ENCODE measurements at regions not wholly inside any gene's neighbourhood (a gene's known extent, or its start where the extent isn't known, plus 50 kb on each side); places are given as distances from the start of the nearest gene placed in this dataset.

DNA sequence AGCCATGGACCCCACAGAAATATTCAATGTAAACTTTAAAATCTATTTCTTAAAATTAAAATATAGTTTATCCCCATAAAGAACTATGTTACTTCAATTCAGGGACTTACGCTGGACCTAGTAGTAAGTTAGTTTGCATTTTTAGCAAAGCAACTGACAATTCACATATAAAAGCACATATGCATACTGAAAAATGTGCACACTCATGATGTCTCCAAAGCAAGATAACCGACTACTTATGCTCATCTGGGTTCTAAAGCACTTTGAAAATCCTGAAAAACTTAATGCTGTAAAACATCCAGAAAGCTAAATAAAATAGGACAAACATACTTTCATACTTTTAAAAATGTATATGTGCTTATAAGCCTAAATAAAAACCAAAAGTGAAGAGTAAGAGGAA lies 264.4 kb upstream of the GAS1 start:
- no peak for FAIRE-seq

DNA sequence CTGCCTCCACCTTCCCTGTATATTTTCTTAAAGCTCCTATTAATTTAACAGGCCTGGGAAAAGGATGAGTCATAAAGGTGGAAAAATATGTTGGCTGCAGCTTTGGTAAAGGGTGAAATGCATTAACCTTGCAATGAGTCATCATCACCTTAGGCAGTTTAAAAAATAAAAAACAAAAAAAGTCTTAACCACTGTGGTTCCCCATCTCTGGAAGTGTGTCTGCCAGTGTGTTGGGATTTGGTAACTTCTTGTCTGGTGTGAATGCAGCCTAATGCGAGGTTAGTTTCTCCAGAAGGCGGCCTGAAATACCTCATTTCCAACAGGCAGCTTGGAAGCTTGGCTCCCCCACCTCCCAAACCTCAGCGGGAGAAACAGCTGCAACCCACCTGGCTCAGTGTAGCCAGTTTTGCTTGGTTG lies 265.3 kb upstream of the GAS1 start:
- no peak for FAIRE-seq

DNA sequence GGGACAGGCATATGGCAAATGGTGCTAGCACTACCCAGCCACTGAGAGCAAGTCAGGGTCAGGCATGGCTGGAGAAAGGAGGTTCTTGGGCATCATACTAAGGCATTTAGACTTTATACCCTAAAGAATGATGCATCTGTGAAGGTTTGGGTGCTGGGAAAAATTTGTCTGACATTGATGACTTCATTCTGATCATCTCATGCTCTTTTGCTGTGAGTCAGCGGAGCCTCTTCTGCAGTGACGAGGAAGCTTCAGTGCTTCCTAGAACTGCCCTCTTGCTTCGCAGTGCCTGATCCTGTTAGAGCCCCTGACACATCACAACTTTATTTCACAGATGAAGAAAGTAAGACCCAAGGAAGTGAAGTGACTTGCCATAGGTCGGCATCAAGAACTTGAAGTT lies 266.6 kb upstream of the GAS1 start:
- no peak for FAIRE-seq

- no peak for FAIRE-seq
Measured at GRCh38 chr9:87214991-87215390, 267.7 kb upstream of the GAS1 start.

DNA sequence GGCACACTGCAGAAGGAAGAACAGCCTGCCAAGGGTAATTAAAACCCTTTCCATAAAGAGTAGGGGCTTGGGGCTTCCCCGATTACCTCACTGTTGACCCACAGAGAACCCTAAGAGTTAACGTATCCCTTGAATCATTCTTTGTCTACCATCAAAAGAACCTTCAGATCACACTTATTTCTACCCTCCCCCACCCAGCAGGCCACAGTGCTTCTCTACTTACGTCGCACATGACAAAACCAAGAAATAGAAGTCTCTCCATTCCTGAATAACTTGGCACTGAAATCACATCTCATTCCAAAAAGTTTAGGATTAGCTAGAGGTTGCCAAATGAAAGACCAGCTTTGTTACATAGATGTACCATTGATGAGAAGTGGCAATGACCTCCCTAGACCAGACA lies 268.7 kb upstream of the GAS1 start:
- FAIRE-seq, result no peak

DNA sequence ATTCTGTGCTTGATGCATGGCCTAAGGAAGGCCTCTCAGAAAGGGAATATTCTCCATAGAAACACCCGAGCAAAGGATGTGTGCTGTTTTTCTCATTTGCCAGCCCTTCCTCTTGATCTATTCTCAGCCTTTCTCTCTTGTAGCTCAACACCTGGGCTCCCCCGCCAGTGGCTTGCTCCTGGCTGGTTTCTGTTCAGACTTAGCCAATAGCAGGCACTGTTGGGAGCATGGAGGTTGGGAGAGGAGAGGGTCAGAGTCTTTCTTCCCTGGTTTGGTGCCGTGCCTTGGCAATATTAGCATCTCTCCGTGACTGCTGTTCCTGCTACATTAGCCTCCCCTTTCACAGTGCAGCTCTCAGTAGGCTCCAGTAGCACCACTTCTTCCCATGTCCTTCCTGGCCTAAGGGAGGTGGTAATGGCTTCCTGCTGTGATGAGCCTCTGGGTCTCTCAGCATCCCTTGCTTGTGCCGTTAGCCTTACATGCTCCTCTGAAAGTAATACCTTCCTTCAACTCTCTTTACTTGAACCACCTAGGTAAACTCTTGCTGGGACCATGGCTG lies 269.7 kb upstream of the GAS1 start:
- no peak for FAIRE-seq

DNA sequence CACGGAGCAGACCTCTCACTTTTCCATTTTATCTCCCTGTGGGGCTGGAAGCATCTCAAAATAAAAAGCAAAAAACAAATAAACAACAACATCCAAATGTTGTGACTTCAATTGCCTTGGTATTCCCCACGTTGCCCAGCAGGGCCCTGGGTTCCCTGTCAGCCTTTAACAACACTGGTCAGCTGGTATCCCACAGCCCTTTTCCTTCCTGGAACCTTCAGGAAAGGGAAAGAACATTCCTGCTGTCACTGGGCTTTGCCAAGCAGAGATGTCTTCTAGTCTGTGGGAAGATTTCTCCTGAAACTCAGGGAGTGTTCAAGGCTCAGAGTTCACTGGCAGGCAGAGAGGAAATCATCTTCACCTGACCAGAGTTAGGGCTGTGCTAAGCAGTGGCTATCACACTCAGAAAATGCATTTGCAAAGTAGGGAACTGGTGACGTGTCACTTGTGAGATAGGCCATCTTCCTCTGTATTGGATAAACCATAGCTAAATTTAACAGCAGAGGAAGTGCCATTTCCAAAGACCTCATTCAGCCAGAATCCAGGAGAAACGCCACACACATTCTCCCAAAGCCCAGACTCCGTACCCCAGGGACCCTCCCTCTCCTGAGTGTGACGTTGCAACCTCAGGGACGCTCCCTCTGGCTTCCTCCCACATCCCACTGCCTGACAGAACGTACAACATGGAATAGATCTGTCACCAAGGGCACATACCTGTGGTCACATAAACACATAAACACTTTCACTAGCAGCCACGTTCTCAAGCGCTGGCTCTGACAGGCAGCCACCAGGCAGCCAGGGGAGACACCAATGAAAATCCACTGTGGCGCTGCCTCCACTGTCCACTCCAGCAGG lies 274.0 kb upstream of the DAPK1 start:
- FAIRE-seq, result no peak

DNA sequence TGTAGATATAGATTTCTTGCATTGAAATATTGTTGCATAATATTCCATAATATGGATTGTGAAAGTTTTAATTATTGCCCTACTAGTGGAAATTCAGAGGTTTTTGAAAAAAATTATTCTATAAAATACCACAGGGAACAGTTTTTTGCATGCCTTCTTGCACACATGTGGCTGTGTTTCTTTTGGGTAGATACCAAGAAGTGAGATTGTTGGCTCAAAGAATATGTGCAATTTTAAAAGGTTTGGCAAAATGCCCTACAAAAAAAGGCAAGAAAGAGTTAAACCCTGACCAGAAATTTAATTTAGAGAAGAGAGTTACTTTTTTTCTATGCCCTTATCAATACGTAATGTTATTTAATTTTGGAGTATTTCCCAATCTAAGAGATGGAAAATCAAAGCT lies 270.8 kb upstream of the DAPK1 start:
- no peak for FAIRE-seq

DNA sequence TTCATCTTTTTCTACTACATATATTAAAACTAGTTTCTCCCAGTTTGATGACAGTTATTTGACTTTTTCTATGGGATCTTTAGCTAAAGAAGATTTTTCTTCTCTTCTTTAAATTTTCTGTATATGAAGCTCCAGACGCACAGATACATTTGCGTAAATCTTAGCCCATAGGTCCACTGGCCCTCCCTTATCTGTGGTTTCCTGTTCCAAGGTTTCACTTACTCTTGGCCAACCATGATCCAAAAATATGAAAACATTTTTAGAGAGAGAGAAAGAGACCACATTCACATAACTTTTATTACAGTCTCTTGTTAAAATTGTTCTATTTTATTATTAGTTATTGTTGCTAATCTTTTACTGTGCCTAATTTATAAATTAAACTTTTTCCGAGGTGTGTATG lies 270.2 kb upstream of the DAPK1 start:
- no peak for FAIRE-seq

DNA sequence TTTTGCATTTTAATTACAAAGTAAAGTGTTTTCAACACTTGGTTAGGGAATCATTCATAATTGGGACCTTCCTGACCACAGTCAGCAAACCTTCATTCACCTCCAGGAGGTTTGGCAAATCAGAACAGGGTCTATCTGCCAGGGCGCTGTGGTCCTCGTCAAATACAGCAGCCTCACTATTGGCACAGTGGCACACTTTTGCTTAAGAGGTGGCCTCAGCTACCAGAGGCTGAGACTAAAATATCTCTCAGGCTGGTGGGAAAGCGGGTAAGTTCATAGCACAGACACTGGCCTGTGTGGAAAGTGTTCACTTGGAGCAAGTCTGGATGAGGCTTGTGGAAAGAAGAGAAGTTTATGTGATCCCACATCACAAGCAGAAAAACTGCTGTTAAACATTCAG lies 268.6 kb upstream of the DAPK1 start:
- no peak for FAIRE-seq

DNA sequence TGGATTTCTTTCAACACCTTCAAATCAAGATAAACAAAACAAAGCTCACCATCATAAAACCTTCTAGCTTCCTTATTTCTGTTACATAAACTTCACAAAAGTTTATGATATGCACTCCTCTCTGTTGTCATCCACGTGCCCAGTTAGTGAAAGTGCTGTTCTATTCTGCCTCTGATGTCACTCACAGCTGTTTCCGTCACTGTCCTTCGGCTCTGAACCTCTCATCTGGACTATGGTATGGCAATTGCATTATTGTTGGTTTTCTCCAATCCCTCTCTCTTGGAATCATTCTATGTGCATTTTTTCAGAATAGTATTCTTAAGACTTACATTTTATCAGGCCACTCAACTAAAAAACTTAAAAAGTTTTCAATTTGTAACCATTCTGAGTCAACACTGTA lies 264.2 kb upstream of the DAPK1 start:
- FAIRE-seq, result no peak

DNA sequence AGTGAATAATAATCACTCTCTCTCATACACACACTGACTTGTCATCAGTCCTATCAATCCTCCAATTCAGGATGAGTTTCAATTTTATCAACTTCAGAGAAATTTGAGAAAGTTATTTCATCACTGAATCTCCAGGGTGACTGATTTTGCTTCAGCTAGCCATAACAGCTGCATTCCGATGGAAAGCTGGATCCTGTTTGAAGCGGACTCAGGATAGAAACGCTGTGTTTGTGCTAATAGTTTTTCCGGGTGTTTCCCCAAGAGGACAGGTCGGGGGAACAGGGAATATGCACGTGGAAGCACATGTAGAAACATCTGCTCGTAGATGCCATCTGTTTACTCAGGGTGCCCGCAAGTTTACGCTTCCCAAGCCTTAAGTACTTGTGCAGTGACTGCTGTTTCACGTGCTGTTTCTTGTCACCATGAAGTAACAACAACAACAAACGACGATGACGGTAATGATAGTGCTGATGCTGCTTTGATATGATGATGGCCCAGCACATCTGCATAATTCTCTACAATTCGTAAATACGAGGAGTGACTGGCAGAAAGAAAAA lies 263.7 kb upstream of the DAPK1 start:
- no peak for FAIRE-seq

GRCh38 chr9:87234854-87235253 lies 262.8 kb upstream of the DAPK1 start:
- FAIRE-seq, result no peak

DNA sequence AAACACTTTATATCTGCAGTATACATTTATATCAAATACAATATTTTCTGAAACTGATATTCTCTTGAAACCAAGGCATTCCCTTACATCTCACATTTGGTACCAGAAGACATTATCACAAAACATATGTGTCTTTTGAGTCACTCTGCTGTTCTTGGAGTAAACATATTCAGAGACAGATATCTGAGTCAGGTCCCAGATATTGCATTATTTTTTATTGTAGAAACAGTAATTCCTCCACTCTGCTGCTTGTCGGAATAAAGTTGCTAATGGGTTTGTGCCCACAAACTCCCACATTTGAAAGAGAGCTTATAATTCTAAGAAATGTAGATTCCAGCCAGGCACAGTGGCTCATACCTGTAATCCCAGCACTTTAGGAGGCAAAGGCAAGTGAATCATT lies 261.1 kb upstream of the DAPK1 start:
- no peak for FAIRE-seq

GRCh38 chr9:87237336-87237735 lies 260.3 kb upstream of the DAPK1 start:
- FAIRE-seq, result no peak

DNA sequence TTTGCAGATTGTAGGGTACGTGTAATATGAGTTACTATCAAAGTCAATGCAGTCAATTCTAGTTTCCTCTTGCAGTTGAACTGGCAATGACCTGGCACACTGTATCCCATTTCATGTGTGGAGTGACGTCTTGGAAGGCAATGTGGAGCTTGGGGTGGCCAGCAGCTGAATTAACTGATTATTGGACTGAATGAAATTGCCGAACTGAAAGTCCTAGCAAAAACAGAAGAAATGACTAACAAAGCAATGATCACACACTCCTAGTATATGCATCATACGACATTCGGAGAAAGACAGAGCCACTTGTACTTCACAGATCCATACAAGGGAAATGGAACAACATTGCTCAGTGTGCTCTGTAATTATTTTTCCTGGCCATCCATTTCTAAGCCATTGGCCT lies 259.1 kb upstream of the DAPK1 start:
- no peak for FAIRE-seq

DNA sequence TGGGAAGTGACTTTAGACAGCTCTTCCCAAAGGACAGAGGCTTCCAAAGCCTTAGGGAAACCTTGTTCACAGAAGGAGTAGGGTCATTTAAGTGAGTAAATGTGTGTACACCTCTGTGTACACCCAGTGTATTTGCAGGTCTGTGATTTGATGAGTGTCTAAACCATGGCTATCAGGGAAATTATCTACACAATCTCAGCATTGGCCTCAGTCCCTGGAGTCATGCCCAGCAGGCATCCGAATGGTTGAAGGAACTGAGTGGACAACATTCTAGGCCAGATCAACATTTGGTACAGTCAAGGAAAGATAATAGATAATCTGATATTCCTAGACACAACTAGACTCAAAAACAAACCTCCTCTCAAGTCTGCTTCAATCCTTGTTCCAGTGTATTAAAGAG lies 258.4 kb upstream of the DAPK1 start:
- FAIRE-seq, result no peak

- no peak for FAIRE-seq
Measured at GRCh38 chr9:87243602-87244001, 254.1 kb upstream of the DAPK1 start.

DNA sequence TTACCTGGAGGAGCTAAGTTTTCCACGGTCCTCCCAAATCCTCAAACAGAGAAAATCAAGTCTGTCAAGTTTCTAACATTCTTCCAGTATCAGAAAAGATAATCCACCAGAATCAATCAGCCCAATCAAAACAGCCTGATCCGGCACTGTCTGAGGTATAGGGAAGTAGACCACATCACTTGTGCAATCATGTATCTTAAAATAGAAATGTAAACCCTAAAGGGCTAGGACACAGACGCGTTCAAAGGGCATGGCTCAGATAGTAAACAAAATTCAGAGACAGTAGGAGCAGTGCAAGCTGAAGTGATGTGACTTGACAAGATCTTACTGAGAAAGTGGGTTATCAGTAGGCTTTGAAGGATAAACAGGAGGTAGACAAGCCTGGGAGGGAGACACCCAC lies 252.4 kb upstream of the DAPK1 start:
- FAIRE-seq, result no peak

- FAIRE-seq, result no peak
Measured at GRCh38 chr9:87247097-87247496, 250.6 kb upstream of the DAPK1 start.

DNA sequence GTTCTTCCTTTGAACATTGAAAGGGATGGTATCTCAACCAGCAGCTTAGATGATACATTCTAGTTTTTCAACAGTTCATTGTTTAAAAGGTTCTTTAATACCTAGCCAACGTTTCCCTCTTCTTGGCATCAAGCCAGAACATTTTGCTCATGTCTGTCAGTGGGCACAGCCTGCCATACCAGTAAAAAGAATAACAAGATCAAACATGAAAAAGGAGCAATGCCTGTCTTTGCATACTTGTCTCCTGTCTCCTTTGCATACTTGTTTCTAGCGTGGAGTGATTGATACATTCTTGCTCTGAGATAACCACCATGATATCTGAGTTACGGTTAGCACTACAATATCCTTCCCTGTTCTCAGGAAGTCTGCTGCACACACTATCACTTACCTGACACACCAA lies 248.6 kb upstream of the DAPK1 start:
- no peak for FAIRE-seq

- FAIRE-seq, result no peak
Measured at GRCh38 chr9:87250205-87250604, 247.5 kb upstream of the DAPK1 start.

GRCh38 chr9:87255431-87256155 lies 242.1 kb upstream of the DAPK1 start:
- FAIRE-seq, result no peak

DNA sequence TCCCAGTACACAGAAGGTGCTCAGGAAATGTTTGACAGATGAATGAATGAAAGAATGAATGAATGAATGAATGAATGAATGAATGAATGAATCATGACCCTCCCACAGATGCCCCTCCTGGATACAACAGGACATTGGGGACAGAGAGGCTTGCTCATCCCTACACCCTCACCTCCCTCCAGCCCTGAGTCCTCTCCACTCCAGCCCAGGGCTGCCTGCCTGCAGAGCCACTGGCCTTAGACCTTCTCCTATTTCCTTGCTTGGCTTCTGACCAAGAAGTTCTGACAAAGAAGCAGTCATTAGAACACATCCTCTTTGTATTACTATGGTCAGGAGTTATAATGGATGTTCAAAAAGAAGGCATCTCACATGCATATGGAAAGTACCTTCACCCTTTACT lies 240.7 kb upstream of the DAPK1 start:
- no peak for FAIRE-seq
